ENCODE measurements at regions not wholly inside any gene's neighbourhood (a gene's known extent, or its start where the extent isn't known, plus 50 kb on each side); places are given as distances from the start of the nearest gene placed in this dataset.
A peak's percentile ranks its signal among the peaks of the same experiment; 100 is the strongest.

- H3K4me3 ChIP-seq (ENCODE audit: low read depth, low read length), result no peak overlapping the region
- no peak for DNase-seq (ENCODE audit: extremely low spot score)
- H3K4me1 ChIP-seq (ENCODE audit: insufficient read depth), result no peaks in the 10 kb centered on the region
- no peaks in the 10 kb centered on the region for H3K36me3 ChIP-seq (ENCODE audit: insufficient read depth)
- WGBS, result 73% methylated on average over 4 of the region's 4 CpGs
- no peak overlapping the region for H3K27ac ChIP-seq (ENCODE audit: low read depth)
Observed at GRCh38 chr7:22566592-22566991, 66.6 kb upstream of the STEAP1B start.

GRCh38 chr7:22566176-22566575, 66.2 kb upstream of the STEAP1B start:
- 92% methylated on average over 4 of the region's 4 CpGs for WGBS
- no peak overlapping the region for H3K27ac ChIP-seq (ENCODE audit: low read depth)
- DNase-seq (ENCODE audit: extremely low spot score), result no peak
- H3K36me3 ChIP-seq (ENCODE audit: insufficient read depth), result no peaks in the 10 kb centered on the region
- H3K4me1 ChIP-seq (ENCODE audit: insufficient read depth), result no peaks in the 10 kb centered on the region
- no peak overlapping the region for H3K4me3 ChIP-seq (ENCODE audit: low read depth, low read length)

- Histone ChIP-seq H3K27ac (ENCODE audit: low read depth) (no peak overlapping the region), H3K36me3 (ENCODE audit: insufficient read depth) (no peaks in the 10 kb centered on the region), H3K4me1 (ENCODE audit: insufficient read depth) (no peaks in the 10 kb centered on the region), H3K4me3 (ENCODE audit: low read depth, low read length) (no peak overlapping the region)
- no peak for DNase-seq (ENCODE audit: extremely low spot score)
- WGBS, result 55% methylated on average over 1 of the region's 1 CpG
Observed at GRCh38 chr7:22565315-22565811, 65.4 kb upstream of the STEAP1B start.

- WGBS, result 78% methylated on average over 6 of the region's 6 CpGs
- H3K36me3 ChIP-seq (ENCODE audit: insufficient read depth), result no peaks in the 10 kb centered on the region
- no peak overlapping the region for H3K4me3 ChIP-seq (ENCODE audit: low read depth, low read length)
- H3K27ac ChIP-seq (ENCODE audit: low read depth), result no peak overlapping the region
- no peaks in the 10 kb centered on the region for H3K4me1 ChIP-seq (ENCODE audit: insufficient read depth)
- DNase-seq (ENCODE audit: extremely low spot score), result no peak
Observed at GRCh38 chr7:22564511-22565045, 64.6 kb upstream of the STEAP1B start.

- Histone ChIP-seq H3K27ac (ENCODE audit: low read depth) (no peak overlapping the region), H3K4me1 (ENCODE audit: insufficient read depth) (no peaks in the 10 kb centered on the region), H3K36me3 (ENCODE audit: insufficient read depth) (no peaks in the 10 kb centered on the region), H3K4me3 (ENCODE audit: low read depth, low read length) (no peak overlapping the region)
- no peak for DNase-seq (ENCODE audit: extremely low spot score)
- 68% methylated on average over 11 of the region's 11 CpGs for WGBS
Observed at GRCh38 chr7:22563621-22564241, 63.7 kb upstream of the STEAP1B start.

GRCh38 chr7:22563032-22563501, 63.1 kb upstream of the STEAP1B start:
- 50% methylated on average over 10 of the region's 10 CpGs for WGBS
- Histone ChIP-seq H3K27ac (ENCODE audit: low read depth) (no peak overlapping the region), H3K4me3 (ENCODE audit: low read depth, low read length) (no peak overlapping the region), H3K4me1 (ENCODE audit: insufficient read depth) (no peaks in the 10 kb centered on the region), H3K36me3 (ENCODE audit: insufficient read depth) (no peaks in the 10 kb centered on the region)
- no peak for DNase-seq (ENCODE audit: extremely low spot score)

GRCh38 chr7:22561895-22562593, 62.1 kb upstream of the STEAP1B start:
- Histone ChIP-seq H3K27ac (ENCODE audit: low read depth) (no peak overlapping the region), H3K4me1 (ENCODE audit: insufficient read depth) (no peaks in the 10 kb centered on the region), H3K4me3 (ENCODE audit: low read depth, low read length) (no peak overlapping the region), H3K36me3 (ENCODE audit: insufficient read depth) (no peaks in the 10 kb centered on the region)
- DNase-seq (ENCODE audit: extremely low spot score), result no peak
- WGBS, result 80% methylated on average over 5 of the region's 5 CpGs

- 12% methylated on average over 13 of the region's 13 CpGs for WGBS
- H3K4me3 ChIP-seq (ENCODE audit: low read depth, low read length), result no peak overlapping the region
Observed at GRCh38 chr7:22561321-22561811, 61.4 kb upstream of the STEAP1B start.

GRCh38 chr7:22559829-22560489, 60.0 kb upstream of the STEAP1B start:
- no peak overlapping the region for H3K4me3 ChIP-seq (ENCODE audit: low read depth, low read length)
- no peaks in the 10 kb centered on the region for H3K4me1 ChIP-seq (ENCODE audit: insufficient read depth)
- peak; percentile 42 for DNase-seq (ENCODE audit: extremely low spot score)
- no peaks in the 10 kb centered on the region for H3K36me3 ChIP-seq (ENCODE audit: insufficient read depth)
- WGBS, result 45% methylated on average over 13 of the region's 13 CpGs
- H3K27ac ChIP-seq (ENCODE audit: low read depth), result no peak overlapping the region

More at GRCh38 chr7:22561321-22561811, 61.4 kb upstream of the STEAP1B start:
- no peaks in the 10 kb centered on the region for H3K4me1 ChIP-seq (ENCODE audit: insufficient read depth)
- H3K27ac ChIP-seq (ENCODE audit: low read depth), result no peak overlapping the region
- H3K36me3 ChIP-seq (ENCODE audit: insufficient read depth), result no peaks in the 10 kb centered on the region
- DNase-seq (ENCODE audit: extremely low spot score), result peak; percentile 67

GRCh38 chr7:22557167-22557566, 57.2 kb upstream of the STEAP1B start:
- 94% methylated on average over 4 of the region's 4 CpGs for WGBS
- no peak overlapping the region for H3K4me3 ChIP-seq (ENCODE audit: low read depth, low read length)
- H3K4me1 ChIP-seq (ENCODE audit: insufficient read depth), result no peaks in the 10 kb centered on the region
- no peak overlapping the region for H3K27ac ChIP-seq (ENCODE audit: low read depth)
- no peaks in the 10 kb centered on the region for H3K36me3 ChIP-seq (ENCODE audit: insufficient read depth)
- DNase-seq (ENCODE audit: extremely low spot score), result no peak

- Histone ChIP-seq H3K36me3 (ENCODE audit: insufficient read depth) (no peaks in the 10 kb centered on the region), H3K27ac (ENCODE audit: low read depth) (no peak overlapping the region), H3K4me3 (ENCODE audit: low read depth, low read length) (no peak overlapping the region), H3K4me1 (ENCODE audit: insufficient read depth) (no peaks in the 10 kb centered on the region)
- no peak for DNase-seq (ENCODE audit: extremely low spot score)
- 96% methylated on average over 8 of the region's 8 CpGs for WGBS
Observed at GRCh38 chr7:22555476-22555875, 55.5 kb upstream of the STEAP1B start.

GRCh38 chr7:22554184-22554583, 54.2 kb upstream of the STEAP1B start:
- DNase-seq (ENCODE audit: extremely low spot score), result no peak
- Histone ChIP-seq H3K27ac (ENCODE audit: low read depth) (no peak overlapping the region), H3K36me3 (ENCODE audit: insufficient read depth) (no peaks in the 10 kb centered on the region), H3K4me3 (ENCODE audit: low read depth, low read length) (no peak overlapping the region), H3K4me1 (ENCODE audit: insufficient read depth) (no peaks in the 10 kb centered on the region)
- WGBS, result 86% methylated on average over 5 of the region's 5 CpGs

- DNase-seq (ENCODE audit: extremely low spot score), result no peak
- H3K36me3 ChIP-seq (ENCODE audit: insufficient read depth), result no peaks in the 10 kb centered on the region
- H3K4me1 ChIP-seq (ENCODE audit: insufficient read depth), result no peaks in the 10 kb centered on the region
- WGBS, result 87% methylated on average over 8 of the region's 8 CpGs
- no peak overlapping the region for H3K27ac ChIP-seq (ENCODE audit: low read depth)
- no peak overlapping the region for H3K4me3 ChIP-seq (ENCODE audit: low read depth, low read length)
Observed at GRCh38 chr7:22551768-22552513, 52.0 kb upstream of the STEAP1B start.

All from urinary bladder (tissue), 3 donors.